Activated CD4-positive, alpha-beta T cell treated with anti-CD3 and anti-CD28 coated beads, Interleukin-2, Interleukin-4, amounts not matched to agents 100 ng/mL and 50 ng/mL, durations not matched to agents 16 hours and 8 hours (primary cell): ENCODE measurements at regions not wholly inside any gene's neighbourhood (a gene's known extent, or its start where the extent isn't known, plus 50 kb on each side); places are given as distances from the start of the nearest gene placed in this dataset.
"Not testable (repeated sequence)": the region's sequence is repeated elsewhere in the genome, so short reads cannot be mapped to it uniquely, and the experiment has no call there.

Experiments
- DNase-seq: peaks from one replicate; pipeline ENCODE4 v3.0.0-alpha.2; 2020; ENCODE audit warnings: low spot score

DNA sequence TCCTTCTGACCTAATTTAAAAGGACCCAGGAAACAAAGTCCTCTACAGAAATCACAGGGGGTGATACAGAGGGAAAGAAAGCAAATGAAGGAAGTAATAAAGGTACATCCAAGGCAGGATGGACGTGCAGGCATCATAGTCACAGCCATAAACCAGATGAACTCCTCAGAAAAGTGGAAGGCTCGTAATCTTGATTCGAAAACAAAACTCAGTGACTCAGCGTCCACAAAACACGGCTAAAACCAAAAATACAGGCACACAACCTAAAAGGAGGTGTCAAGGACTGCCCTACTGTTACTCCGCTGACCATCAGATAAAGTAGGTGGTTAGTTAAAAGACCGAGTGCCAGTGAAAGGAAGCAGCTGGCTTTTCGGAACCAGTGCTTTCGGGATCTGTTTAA, 81.5 kb downstream of the TRIM69 start:
- DNase-seq = not testable (repeated sequence)

DNA sequence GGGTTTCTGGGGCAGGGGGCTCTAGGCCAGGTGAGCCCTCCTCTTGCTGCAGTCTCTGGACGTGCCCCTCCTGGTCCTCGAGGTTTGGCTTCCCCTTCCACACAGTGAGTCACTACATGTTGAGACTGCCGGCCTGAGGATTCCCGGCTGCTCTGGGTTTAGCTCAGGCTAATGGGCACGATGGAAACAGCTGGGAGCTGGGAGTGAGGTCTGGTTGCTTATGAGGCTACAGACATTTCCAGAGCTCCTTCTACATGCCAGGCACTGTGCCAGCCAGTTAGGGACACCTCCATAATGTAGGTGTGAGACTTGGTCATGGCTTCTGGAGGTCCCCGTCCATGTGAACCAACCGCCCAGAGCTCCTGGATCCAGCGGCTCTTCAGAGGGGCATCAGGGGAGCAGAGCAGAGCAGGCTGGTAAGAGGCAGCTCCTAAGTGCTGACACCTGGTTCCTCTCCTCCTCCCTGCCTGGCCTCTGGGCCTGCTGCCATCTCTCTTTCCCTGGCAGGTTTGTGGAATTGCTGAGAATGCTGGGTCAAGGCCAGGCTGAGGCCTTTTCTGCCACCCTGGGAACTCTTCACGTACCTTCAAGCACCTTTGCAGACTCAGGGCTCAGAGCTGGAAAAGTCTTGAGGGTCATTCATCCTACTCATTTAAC, 83.1 kb downstream of the TRIM69 start:
- DNase-seq = not testable (repeated sequence)

DNA sequence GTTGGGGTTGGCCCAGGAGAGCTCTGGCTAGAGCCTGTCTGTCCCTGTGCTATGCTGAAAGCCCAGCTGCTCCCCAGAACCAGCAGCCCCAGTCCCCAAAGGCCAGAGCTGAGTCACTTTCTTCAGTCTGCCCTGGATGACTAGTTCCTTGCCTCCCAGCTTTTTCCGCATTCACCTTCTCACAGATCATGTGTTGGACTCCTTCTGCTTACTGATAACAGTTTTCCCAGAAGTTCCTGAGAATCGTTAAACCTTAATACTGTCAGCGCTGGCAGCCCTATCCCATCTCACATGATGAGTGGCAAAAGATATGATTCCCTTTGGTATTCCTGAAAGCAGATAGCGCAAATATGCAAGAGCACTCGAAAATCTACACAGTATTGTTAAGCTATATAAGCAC, 84.2 kb downstream of the TRIM69 start:
- not testable (repeated sequence) for DNase-seq

DNA sequence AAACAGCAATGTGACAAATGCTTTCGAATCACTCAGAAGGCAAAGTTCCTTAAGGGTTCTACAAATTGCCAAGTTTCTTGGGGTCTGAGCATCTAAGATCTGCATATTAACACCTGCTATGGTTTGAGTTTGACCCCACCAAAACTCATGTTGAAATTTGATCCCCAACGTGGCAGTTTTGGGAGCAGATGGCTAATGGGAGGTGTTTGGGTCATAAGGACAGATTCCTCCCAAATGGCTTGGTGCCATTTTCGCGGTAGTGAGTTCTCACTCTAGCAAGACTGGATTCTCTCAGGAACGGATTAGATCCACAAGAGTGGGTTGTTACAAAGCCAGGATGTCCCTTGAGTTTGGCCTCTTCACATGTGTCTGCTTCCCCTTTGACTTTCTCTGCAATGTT, 84.6 kb downstream of the TRIM69 start:
- not testable (repeated sequence) for DNase-seq

DNA sequence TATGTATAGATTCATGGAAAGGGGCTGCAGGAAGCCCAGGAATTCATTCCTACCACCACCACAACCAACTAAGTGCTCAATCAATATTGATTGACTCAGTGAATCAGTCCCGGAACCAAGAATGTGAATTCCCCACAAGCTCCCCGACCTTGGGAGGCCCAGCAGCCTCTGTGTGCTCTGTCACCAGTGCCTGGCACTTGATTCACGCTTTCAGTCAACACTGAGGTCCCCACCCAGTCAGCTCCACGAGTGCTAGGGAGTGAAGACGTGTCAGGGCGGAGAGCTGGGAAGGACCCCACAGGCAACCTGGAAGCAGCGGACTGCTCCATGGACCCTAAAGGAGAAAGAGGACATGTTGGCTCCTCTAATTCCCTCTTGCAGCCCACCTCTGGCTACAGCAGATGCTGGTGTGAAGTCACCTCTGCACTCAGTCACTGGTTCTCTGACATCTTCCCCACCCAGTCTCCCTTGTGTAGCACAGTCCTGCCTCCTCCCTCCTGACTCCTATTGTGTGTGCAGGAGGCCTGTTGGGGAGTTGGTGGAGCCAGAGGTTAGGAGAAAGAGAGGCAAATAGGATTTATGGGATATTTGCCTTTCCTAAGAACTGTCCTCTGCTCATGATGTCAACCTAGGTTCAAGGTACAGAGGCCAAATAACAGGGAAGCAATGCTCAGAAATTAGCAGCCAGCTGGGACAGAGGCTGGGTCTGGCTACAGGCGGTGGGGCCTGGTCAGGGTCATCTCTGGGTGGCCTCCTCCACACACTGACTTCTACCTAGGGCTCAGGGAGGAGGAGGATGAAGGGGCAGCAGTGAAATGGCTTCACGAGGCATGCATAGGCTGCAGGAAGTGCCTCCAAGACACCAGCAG, 88.2 kb downstream of the TRIM69 start:
- DNase-seq = not testable (repeated sequence)

DNA sequence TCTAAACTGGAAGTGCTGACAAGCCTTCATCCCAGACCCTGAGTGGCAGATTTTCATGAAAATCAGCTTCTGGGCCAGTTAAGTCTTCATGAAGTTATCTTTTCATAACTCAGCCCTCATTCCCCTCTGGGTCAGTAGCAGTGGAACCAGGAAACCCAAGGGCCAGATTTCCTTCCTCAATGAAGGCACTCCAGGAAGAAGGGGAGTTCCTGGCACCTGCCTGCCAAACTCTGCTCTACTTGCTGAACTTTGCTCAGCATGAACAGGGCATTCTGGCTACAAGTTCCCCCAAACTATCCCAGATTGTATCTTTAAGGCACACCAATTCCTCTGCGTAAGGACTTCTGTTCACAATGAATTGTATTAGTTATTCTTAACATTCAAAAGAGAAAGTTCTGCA, 90.3 kb downstream of the TRIM69 start:
- DNase-seq = not testable (repeated sequence)

DNA sequence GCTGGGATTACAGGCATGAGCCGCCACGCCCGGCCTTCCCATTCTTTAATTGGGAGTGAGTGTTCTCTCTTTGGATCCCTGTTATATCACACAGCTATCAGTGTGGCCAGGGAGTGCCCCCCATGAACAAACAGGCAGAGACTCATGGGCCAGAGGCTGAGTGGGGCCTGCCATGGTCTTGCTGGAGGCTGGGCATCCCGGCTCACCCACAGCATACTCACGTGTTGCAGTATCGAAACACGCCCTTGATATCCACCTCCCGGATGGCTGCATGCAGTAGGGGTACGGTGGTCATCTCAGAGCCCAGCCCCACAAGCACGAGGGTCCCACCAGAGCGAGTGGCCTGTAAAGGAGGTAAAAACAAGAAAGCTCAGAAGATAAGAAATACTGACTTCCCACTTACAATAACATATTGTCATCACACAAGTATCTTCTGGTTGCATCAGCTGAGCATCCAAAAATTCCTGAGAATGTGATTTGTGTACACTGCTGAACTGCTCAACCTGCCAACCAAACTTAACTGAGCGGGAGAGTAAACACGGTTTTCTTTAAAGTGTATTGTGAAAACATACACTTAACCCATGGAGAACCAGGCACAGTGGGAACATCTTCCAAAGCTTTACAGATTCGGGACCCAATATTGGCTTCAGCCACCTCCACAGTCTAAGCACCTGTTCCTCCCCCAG, 92.0 kb downstream of the TRIM69 start:
- DNase-seq = not testable (repeated sequence)

DNA sequence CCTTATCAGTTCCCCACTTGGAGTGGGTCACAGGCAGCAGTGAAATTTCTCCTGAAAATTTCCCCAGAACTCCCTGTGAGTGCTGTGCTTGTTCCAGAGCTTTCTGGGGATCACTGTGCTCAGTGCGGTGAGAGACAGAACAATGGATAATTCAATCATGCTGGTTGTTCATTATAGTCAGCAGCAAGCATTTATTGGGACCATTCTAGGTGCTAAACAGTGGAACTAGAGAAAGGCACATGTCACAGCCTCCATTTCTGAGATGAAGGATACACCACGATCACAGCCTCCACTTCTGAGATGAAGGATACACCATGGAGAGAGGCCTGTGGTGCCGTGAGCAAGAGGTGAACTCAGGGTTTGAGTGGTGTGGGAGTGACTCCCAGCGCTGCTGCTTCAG, 92.8 kb downstream of the TRIM69 start:
- DNase-seq = not testable (repeated sequence)

DNA sequence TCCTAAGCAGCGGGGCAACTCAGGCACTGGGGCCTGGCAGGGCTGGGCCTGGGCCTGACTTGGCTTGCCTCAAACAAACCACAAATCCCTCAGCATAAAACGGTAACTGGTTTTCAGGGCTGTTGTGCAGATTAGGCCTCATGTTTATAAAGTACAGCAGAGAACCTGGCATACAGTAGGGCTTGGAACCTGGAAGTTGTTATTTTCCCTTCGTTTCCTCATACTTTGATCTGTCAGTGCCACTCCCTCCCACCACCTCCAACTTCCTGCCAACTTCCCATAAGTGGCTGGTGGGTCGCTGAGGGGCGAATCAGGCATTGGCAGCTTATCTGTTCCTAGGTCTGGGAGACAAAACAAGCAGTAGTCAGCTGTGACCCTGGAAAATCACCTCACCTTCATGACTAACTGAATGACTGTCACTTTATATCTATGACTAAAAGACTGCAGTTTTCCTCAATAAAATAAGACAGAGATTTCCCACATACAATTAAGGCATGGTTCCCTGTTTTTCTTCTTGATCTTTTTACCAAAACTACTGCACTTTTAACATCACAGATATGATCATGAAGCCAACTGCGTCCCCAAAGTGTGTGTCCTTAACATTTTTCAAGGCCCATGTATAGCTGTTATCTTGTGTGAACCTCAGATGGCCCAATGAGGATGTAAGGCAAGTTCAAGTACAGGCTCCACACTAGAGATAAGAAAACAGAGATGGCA, 94.5 kb downstream of the TRIM69 start:
- DNase-seq = not testable (repeated sequence)

DNA sequence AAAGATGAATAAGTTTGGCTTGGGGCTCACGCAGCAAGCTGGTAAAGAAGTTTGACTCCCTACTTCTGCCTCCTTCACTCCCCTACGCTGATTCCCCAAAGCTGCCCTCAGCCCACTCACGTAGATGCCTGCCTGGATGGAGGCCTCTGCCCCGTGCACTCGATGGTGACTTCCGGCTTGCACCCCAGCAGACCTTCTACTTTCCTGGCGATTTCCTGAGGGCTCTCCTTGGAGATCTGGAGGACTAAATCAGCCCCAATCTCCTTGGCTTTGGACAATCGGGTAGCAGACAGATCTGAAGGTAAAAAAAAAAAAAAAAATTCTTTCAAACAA, 95.0 kb downstream of the TRIM69 start:
- not testable (repeated sequence) for DNase-seq

DNA sequence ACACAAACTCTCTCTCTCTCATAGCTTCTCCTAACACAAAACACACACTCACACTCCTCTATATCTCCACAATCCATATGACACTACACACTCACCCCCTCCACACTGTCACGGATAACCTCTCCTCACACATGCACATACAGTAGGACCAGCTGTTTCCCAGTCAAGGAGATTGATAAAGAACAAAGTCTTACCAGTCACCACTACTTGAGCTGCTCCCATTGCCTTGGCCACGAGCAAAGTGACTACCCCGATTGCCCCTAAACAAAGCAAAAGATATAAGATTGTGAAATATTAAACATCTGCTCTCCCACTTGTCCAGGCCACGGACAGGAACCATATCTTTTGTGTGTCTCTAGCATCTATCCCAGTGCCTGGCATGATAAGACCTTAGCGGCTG, 95.8 kb downstream of the TRIM69 start:
- not testable (repeated sequence) for DNase-seq

DNA sequence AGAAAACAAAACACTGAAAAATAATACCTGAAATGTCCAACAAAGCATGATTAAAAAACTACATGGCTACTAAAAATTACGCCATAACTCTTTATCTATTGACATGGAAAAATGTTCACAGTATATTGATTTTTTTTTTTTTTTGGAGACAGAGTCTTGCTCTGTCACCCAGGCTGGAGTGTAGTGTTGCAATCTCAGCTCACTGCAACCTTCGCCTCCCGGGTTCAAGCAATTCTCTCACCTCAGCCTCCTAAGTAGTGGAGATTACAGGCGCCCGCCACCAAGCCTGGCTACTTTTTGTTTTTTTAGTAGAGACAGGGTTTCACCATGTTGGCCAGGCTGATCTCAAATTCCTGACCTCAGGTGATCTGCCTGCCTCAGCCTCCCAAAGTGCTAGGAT, 96.8 kb downstream of the TRIM69 start:
- DNase-seq = not testable (repeated sequence)

DNA sequence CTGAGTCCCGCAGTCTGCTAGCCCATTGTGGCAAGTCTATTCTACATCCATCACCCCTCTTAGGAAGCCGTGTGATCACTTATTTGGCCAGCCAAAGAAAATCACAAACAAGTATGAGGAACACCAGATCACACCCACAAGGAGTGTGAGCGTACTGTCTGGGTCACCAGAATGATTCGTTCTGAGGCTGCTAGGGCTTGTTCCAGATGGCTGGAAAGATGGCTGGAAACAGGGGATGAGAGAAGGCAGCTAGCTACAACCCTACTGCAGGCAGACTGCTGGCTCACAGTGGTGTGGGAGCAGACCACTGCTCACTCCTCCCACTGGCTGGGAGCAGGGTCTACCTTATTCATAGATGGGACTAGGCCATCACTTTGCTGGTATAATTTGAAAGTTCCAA, 97.4 kb downstream of the TRIM69 start:
- not testable (repeated sequence) for DNase-seq

DNA sequence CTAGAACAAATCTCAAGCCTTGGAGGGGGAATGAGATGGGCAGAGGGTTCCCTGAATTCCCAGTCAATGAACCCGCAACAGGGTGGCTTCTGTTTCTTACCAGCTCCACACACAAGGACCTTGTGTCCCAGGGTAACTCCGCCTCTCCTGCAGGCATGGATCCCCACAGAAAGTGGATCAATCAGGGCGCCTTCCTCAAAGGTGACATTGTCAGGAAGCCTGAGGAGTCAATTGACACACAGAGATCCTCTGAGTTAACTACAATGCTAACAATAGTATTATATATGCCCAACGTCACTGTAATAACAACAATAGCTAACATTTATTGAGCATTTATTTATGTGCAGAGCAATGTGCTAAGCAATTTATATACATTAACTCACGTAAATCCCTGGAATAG, 98.8 kb downstream of the TRIM69 start:
- not testable (repeated sequence) for DNase-seq

DNA sequence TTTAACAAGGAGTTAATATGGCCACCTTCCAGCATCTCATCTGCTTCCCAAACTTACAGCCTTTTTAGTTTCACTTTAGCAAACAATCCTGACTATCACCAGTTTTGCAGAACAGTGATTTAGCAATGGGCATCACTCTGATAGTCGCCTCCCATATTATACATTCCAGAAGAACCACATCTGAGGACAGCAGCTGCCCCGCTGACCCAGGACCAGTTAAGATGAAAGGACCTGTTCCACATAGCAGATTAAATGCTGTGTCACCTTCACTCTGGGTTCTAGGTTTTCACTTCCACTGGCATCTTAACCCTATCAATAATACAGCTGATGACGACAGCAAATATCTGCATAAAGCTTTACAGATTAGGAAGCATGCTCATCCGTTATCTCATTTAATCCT, 99.8 kb downstream of the TRIM69 start:
- DNase-seq = no peak

DNA sequence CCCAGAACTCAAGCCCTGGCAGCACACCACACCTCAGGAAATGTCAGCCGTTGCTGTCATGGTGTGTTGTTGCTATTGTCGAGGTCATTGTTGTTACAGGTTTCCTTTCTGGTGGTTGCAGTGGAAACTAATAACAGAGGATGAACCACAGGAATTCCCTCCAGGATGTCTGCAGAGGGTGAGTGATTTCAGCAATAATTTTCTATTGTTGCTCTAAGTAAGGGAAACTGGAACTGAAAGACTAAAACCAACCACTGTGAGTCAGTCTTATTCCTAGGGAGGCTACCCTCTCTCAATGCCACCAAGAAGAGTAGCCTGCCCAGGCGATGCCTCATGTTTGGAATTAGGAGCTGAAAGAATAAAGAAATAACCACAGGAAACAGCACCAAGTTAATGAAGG, 102.6 kb downstream of the TRIM69 start:
- not testable (repeated sequence) for DNase-seq

DNA sequence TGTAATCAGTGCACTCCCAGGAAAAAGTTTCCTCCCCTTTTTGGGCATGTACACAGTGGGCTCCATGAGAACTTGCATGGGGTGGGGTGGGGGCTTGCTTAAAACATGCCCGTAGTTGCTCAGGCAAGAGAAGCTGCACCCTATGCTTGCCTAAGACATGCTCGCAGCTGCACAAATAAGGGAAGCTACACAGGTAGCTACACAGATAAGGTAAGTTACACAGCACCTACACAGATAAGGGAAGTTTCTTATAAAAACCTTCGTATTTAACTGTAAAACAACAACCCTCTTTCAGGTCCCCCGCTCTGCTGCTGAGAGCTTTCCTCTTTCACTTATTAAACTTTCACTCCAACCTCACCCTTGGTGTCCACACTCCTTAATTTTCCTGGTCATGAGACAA, 105.4 kb downstream of the TRIM69 start:
- not testable (repeated sequence) for DNase-seq

DNA sequence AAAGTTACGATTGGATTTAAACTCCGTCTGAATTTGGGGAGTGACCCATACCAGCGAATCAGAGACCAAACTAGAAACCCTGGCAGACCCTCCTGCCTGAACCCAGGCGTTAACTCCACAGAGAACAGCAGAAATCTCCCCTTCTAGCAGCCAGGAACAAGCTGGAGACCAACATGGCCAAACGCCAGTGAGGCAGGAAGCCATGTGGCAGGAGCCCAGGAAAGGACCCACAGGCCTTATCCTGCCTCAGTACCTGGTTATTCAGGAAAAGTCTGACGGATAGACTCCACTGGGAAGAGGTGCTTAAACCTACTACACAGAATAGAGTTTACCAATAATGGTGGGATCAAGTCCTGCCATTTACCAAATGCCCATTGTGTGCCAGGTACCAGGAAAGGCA, 106.6 kb downstream of the TRIM69 start:
- DNase-seq = not testable (repeated sequence)

DNA sequence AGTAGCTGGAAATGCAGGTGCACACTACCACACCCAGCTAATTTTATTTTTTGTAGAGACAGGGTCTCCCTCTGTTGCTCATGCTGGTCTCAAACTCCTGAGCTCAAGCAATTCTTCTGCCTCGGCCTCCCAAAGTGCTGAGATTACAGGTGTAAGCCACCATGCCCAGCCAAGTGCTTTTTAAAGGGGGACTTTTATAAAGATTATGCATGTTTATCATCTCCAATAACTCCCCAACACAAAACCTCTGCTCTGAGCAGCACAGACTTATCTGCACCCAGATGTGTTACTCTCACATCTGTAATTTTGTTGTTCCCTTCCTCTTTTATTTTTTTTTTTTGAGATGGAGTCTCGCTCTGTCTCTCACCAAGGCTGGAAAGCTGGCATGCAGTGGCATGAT, 108.6 kb downstream of the TRIM69 start:
- not testable (repeated sequence) for DNase-seq

DNA sequence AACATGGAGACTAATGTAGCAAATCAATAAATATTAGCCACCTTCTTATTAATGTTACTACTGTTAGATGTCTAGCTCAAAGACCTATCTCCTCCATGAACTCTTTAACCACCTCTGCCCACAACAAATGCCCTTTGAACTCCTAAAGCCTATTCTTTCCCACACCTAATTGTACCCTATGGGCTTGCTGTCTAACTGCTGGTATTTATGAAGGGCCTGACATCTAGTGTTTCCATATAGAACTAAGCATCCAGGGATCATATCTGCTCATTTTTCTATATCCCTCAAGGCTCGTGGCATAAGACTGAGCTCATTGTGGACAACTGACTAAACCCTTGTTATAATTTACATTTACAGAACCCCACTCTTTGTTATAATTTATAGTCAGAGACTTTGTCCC, 109.8 kb downstream of the TRIM69 start:
- not testable (repeated sequence) for DNase-seq

DNA sequence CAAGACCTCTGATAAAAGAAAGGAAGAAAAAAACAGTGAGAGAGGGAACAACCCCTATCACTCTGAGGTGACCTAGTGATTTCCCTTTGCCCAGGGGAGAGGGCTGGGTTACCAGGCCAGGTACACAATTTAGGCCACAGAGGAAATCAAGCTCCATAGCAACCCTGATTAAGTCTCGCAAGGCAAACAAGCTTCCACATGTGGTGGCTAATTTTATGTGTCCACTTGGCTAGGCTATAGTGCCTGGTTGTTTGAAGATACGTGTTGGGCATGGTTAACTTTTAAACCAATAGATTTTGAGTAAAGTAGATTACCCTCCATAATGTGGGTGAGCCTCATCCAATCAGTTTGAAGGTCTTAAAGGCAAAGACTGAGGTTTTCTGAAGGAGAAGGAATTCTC, 108.9 kb upstream of the TERB2 start:
- DNase-seq = not testable (repeated sequence)

DNA sequence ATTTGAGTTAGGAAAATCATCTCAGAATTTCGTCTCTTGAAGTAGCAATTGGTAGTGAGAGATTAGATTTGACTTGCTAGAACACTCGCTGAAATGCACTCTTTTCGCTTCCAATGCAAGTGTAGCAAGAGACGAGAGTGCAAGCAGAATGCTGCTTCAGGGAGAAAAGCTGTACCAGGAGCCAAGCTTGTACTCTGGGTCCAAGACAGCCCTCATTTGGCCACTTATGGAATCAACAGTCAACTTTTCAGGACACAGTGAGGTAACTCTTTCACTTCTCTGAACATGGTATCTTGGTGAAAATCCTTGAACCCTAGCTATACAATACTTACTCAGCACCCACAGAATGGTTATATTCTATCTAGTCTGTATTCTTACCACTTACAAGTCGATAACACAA, 107.6 kb upstream of the TERB2 start:
- DNase-seq = not testable (repeated sequence)
